SJCRH30 (cell line): ENCODE measurements at regions not wholly inside any gene's neighbourhood (a gene's known extent, or its start where the extent isn't known, plus 50 kb on each side); places are given as distances from the start of the nearest gene placed in this dataset.
A peak's percentile ranks its signal among the peaks of the same experiment; 100 is the strongest.

Experiments used
- DNase-seq, 2 experiments: peaks; one replicate each; pipeline ENCODE4 v3.0.0-alpha.2; 2015 to 2020
- H3K27ac ChIP-seq: fragments of 250-450 bp; sonication (Bioruptor Pico); 2 replicates; pipeline ENCODE4 v1.5.1; 2020; ENCODE audit warnings: mild to moderate bottlenecking, moderate library complexity
- H3K27me3 ChIP-seq: fragments of 250-450 bp; sonication (Bioruptor Pico); 2 replicates; pipeline ENCODE4 v1.5.1; 2020; ENCODE audit warnings: mild to moderate bottlenecking, moderate library complexity
- H3K36me3 ChIP-seq: fragments of 250-450 bp; sonication (Bioruptor Pico); 2 replicates; pipeline ENCODE4 v1.5.1; 2020; ENCODE audit warnings: mild to moderate bottlenecking, moderate library complexity
- H3K4me1 ChIP-seq: fragments of 250-450 bp; sonication (Bioruptor Pico); 2 replicates; pipeline ENCODE4 v1.5.1; 2020; ENCODE audit warnings: mild to moderate bottlenecking, moderate library complexity
- H3K4me3 ChIP-seq: fragments of 250-450 bp; sonication (Bioruptor Pico); 2 replicates; pipeline ENCODE4 v1.5.1; 2020; ENCODE audit warnings: mild to moderate bottlenecking, moderate library complexity
- H3K9me3 ChIP-seq: fragments of 250-450 bp; sonication (Bioruptor Pico); replicated peaks from 2 replicates; pipeline ENCODE4 v1.5.1; 2020; ENCODE audit warnings: mild to moderate bottlenecking, moderate library complexity

- peak overlapping the region; percentile 93 for H3K27ac ChIP-seq
- H3K4me1 ChIP-seq: peaks cover 22% of the 10 kb centered on the region
- H3K4me3 ChIP-seq: no peak overlapping the region
- H3K27me3 ChIP-seq: no peaks in the 10 kb centered on the region
- H3K9me3 ChIP-seq: 0 out of 2 replicates have a peak, but pooled peaks cover 2% of the 10 kb centered on the region
- no peaks in the 10 kb centered on the region for H3K36me3 ChIP-seq
- DNase-seq: no peak
Measured at GRCh38 chr10:58971211-58971610, 205.2 kb upstream of the PHYHIPL start.

- Histone ChIP-seq H3K36me3 (no peaks in the 10 kb centered on the region), H3K9me3 (0 out of 2 replicates have a peak, but pooled peaks cover 2% of the 10 kb centered on the region), H3K4me3 (no peak overlapping the region), H3K27ac (peak overlapping the region; percentile 93), H3K4me1 (peaks cover 22% of the 10 kb centered on the region), H3K27me3 (no peaks in the 10 kb centered on the region)
- DNase-seq: no peak
Measured at GRCh38 chr10:58971796-58972491, 204.5 kb upstream of the PHYHIPL start.

GRCh38 chr10:58972576-58973234, 203.7 kb upstream of the PHYHIPL start:
- Histone ChIP-seq H3K9me3 (0 out of 2 replicates have a peak, but pooled peaks cover 2% of the 10 kb centered on the region), H3K27me3 (no peaks in the 10 kb centered on the region), H3K27ac (no peak overlapping the region; the same call in 1 of the 2 replicates), H3K4me3 (no peak overlapping the region), H3K4me1 (peaks cover 22% of the 10 kb centered on the region), H3K36me3 (no peaks in the 10 kb centered on the region)
- DNase-seq: no peak

GRCh38 chr10:58973235-58973595, 203.2 kb upstream of the PHYHIPL start:
- Histone ChIP-seq H3K27me3 (no peaks in the 10 kb centered on the region), H3K4me3 (no peak overlapping the region), H3K9me3 (0 out of 2 replicates have a peak, but pooled peaks cover 2% of the 10 kb centered on the region), H3K27ac (no peak overlapping the region), H3K36me3 (no peaks in the 10 kb centered on the region), H3K4me1 (peaks cover 22% of the 10 kb centered on the region)
- DNase-seq: no peak

GRCh38 chr10:58976254-58976653, 200.2 kb upstream of the PHYHIPL start:
- no peaks in the 10 kb centered on the region for H3K36me3 ChIP-seq
- peaks cover 2% of the 10 kb centered on the region for H3K4me1 ChIP-seq
- H3K27ac ChIP-seq: no peak overlapping the region
- no peaks in the 10 kb centered on the region for H3K9me3 ChIP-seq
- no peak overlapping the region for H3K4me3 ChIP-seq
- DNase-seq: no peak
- H3K27me3 ChIP-seq: no peaks in the 10 kb centered on the region

- H3K27me3 ChIP-seq: no peaks in the 10 kb centered on the region
- H3K4me1 ChIP-seq: no peaks in the 10 kb centered on the region
- H3K36me3 ChIP-seq: no peaks in the 10 kb centered on the region
- no peaks in the 10 kb centered on the region for H3K9me3 ChIP-seq
- no peak overlapping the region for H3K27ac ChIP-seq
- DNase-seq: no peak
- H3K4me3 ChIP-seq: no peak overlapping the region
Measured at GRCh38 chr10:58979711-58980110, 196.7 kb upstream of the PHYHIPL start.

GRCh38 chr10:58980826-58981415, 195.5 kb upstream of the PHYHIPL start:
- Histone ChIP-seq H3K4me1 (no peaks in the 10 kb centered on the region), H3K27me3 (no peaks in the 10 kb centered on the region), H3K36me3 (no peaks in the 10 kb centered on the region), H3K27ac (no peak overlapping the region), H3K4me3 (no peak overlapping the region), H3K9me3 (no peaks in the 10 kb centered on the region)
- DNase-seq: no peak

GRCh38 chr10:58981846-58982245, 194.6 kb upstream of the PHYHIPL start:
- Histone ChIP-seq H3K27ac (no peak overlapping the region), H3K4me1 (no peaks in the 10 kb centered on the region), H3K4me3 (no peak overlapping the region), H3K36me3 (no peaks in the 10 kb centered on the region), H3K9me3 (no peaks in the 10 kb centered on the region), H3K27me3 (no peaks in the 10 kb centered on the region)
- DNase-seq: no peak

- no peak overlapping the region for H3K4me3 ChIP-seq
- no peaks in the 10 kb centered on the region for H3K4me1 ChIP-seq
- no peaks in the 10 kb centered on the region for H3K9me3 ChIP-seq
- no peaks in the 10 kb centered on the region for H3K36me3 ChIP-seq
- H3K27ac ChIP-seq: no peak overlapping the region
- DNase-seq: no peak
- H3K27me3 ChIP-seq: no peaks in the 10 kb centered on the region
Measured at GRCh38 chr10:58982470-58983239, 193.8 kb upstream of the PHYHIPL start.

GRCh38 chr10:58985216-58985615, 191.2 kb upstream of the PHYHIPL start:
- no peaks in the 10 kb centered on the region for H3K27me3 ChIP-seq

GRCh38 chr10:58989486-58990039, 186.9 kb upstream of the PHYHIPL start:
- no peaks in the 10 kb centered on the region for H3K9me3 ChIP-seq
- H3K27me3 ChIP-seq: no peaks in the 10 kb centered on the region
- no peak for DNase-seq
- no peaks in the 10 kb centered on the region for H3K36me3 ChIP-seq
- H3K4me1 ChIP-seq: peaks cover 8% of the 10 kb centered on the region
- no peak overlapping the region for H3K27ac ChIP-seq
- no peak overlapping the region for H3K4me3 ChIP-seq

More at GRCh38 chr10:58985216-58985615, 191.2 kb upstream of the PHYHIPL start:
- H3K4me3 ChIP-seq: no peak overlapping the region
- no peak overlapping the region for H3K27ac ChIP-seq
- H3K36me3 ChIP-seq: no peaks in the 10 kb centered on the region
- H3K4me1 ChIP-seq: no peaks in the 10 kb centered on the region
- H3K9me3 ChIP-seq: no peaks in the 10 kb centered on the region
- DNase-seq: no peak

GRCh38 chr10:58990693-58991092, 185.8 kb upstream of the PHYHIPL start:
- Histone ChIP-seq H3K36me3 (no peaks in the 10 kb centered on the region), H3K9me3 (no peaks in the 10 kb centered on the region), H3K27ac (no peak overlapping the region), H3K27me3 (no peaks in the 10 kb centered on the region), H3K4me1 (peaks cover 8% of the 10 kb centered on the region), H3K4me3 (no peak overlapping the region)
- DNase-seq: no peak

GRCh38 chr10:58991856-58992255, 184.6 kb upstream of the PHYHIPL start:
- no peaks in the 10 kb centered on the region for H3K36me3 ChIP-seq
- no peak for DNase-seq
- H3K9me3 ChIP-seq: no peaks in the 10 kb centered on the region
- peaks cover 8% of the 10 kb centered on the region for H3K4me1 ChIP-seq
- H3K27me3 ChIP-seq: no peaks in the 10 kb centered on the region
- H3K27ac ChIP-seq: no peak overlapping the region
- H3K4me3 ChIP-seq: no peak overlapping the region

GRCh38 chr10:58992830-58993460, 183.5 kb upstream of the PHYHIPL start:
- H3K27me3 ChIP-seq: no peaks in the 10 kb centered on the region
- H3K36me3 ChIP-seq: no peaks in the 10 kb centered on the region
- no peak overlapping the region for H3K27ac ChIP-seq
- no peak overlapping the region for H3K4me3 ChIP-seq
- no peak for DNase-seq
- peaks cover 8% of the 10 kb centered on the region for H3K4me1 ChIP-seq
- H3K9me3 ChIP-seq: no peaks in the 10 kb centered on the region
